Right renal cortex interstitium (tissue), 3 donors: ENCODE measurements at regions not wholly inside any gene's neighbourhood (a gene's known extent, or its start where the extent isn't known, plus 50 kb on each side); places are given as distances from the start of the nearest gene placed in this dataset.

Experiments
- DNase-seq, 3 donors: peaks; one replicate each; pipeline ENCODE4 v3.0.0-alpha.2; 2013; ENCODE audit warnings: low read depth in 3 of 3, low spot score in 2 of 3

DNA sequence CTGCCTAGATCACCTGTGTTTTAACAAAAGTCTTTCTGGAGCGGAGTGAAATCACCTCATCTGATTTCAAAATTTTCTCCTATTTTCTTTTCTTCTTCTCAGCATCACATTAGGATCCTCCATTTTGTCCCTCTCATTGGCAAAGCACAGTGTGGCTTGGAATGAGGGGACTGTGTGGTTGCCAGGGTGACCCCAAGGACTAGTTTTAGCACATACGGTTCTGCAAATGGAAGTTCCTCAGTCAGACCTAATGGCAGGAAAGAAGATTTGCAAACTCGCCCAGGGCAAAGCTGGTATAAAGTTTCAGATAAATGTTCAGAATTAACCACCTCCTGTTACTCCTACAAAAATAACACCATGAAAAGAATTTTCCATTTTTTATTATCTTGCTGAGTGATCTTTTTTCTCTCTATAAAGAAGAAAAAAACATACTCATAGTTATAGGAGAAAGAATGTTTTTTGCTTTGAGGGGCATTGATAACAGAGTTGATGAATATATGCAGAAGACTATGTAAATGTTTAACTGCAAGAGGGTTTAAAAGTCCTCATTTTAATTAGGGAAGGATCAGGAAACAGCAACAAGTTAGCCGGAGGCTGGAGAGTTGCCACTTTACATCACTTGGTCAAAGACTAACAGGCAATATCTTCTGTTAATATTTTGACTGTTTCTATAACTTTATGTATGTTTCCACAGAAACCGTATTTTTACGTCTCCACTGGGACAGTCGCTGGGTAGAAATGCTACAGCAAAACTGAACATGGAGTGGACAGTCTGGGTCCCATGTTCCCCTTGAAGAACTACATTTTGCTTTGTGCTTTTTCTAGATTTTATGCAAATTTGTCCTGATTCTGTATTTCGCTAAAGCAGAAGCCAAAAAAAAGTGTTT, 257.8 kb downstream of the NR2F1-AS1 start:
- no peak for DNase-seq

DNA sequence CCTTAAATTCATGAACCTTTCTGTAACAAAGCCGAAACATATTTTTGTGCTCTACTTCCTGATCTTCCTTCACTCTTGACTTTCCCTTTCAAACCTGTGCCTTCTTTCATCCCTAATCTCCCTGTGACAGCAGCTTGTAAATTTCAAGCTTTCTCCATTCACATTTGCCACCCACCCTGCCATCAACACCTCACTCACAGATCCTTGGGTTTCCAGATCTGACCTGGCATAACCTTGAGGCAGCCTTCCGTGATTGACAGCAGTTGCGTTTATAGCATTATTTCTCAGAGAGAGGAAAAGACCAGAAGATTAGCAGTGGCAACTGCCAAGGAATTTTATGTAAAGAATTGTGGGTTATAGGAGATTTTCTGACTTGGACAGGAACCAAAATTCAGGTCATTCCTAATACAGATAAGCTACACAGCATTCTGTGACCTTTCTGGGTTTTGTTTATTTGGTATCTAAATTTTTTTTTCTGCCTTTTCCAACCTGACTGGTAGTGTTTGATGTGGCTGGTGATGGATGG, 260.0 kb downstream of the NR2F1-AS1 start:
- no peak for DNase-seq

DNA sequence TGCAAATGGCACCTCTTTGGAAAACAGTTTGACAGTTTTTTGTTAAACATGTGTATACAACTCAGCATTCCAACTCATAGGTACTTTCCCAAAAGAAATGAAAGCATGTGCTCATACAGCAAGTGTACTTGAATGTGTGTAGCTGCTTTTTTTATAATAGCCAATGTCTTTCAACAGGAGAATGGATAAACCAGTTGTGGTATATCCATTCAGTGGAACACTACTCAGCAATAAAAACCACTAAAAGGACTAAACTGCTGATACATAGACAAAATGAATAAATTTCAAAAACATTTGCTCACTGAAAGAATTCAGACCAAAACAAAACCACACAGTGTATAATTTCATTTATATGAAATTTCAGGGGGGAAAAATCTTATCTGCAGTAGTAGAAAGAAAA, 267.3 kb downstream of the NR2F1-AS1 start:
- DNase-seq = no peak

DNA sequence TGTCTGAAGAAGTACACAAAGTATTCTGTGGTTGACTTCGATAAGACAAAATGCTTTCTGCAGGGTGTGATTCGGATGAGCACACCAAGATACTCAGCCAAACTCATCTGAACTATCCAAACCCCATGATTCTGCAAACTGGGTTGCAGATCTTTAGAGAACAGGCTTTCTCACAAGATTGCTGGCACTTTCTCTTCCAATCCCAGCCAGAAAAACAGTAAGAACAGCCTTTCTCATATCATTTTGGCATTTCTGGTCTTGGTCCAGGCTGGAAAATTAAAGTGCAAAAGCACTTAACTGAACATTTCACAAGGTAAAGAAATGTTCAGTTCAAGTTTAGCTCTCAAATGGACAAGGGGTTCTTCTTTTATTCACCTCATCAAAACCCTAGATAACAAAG, 269.1 kb downstream of the NR2F1-AS1 start:
- no peak for DNase-seq

DNA sequence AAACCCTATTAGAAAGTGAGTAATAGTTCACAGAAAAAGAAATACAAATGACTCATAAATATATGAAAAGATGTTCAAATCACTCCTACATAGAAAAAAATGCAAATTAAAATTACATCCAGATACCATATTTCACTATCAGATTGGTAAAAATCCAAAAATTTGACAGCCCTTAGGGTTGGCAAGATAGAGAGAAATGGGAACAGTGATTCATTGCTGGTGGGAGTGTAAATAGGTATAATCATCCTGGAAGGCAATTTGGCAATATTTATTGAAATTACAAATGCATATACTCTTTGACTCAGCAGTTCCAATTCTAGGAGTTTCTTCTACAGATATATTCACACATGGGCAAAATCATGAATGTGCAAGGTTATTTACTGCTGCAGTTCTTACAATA, 273.5 kb downstream of the NR2F1-AS1 start:
- no peak for DNase-seq

DNA sequence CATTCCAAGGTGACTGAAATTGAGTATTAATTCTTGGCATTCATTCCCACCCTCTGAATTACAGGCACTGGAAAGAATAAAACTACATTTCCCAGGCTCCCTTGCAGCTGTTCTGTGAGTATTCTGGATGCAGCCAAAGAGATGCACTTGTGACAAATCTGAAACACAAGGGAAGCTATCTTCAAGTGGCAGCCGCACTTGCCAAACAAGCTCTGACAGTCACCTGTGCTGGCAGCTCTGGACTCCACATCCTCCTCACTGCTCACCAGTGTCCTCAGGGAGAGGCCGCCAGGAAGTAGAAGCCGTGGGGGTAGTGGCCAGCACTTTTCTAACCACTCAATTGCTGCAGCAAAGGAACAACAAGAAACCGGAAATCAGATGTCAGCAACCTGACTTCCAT, 275.0 kb downstream of the NR2F1-AS1 start:
- DNase-seq = no peak

DNA sequence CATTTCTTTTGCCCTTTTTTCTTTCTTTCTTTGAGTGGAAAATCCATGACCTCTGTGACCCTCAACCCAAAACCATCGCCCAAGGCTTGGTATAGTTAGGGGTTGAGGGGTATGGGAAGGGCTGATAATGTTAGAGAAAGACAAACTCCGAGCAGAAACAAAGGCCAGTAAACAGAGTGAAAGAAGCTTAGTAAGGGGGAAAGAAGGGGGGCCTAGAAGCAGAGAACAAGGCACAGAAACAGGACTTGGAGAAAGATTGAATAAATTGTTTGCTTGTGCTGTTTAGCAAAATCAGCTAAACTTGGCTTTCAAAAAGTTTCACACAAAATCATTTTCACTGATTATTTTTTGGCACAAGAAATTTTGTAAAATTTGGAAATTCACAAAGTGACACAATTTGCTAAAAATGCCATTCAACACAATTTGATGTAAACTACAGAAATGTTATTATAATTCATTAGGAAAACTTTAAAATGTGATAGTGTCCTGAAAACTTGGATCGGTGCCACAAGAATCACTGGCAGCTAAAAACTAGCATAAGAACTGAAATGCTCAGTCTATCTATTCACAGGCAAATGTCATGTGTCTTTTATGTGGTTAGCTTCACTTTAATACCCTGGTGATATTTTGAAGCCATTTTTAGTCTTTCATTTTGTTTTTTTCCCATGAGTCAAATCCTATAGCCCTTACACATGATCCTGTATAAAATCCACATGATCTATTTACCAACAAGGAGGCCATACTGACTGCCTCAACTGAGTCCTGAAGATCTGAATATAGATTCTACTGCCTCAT, 276.4 kb downstream of the NR2F1-AS1 start:
- DNase-seq = no peak

DNA sequence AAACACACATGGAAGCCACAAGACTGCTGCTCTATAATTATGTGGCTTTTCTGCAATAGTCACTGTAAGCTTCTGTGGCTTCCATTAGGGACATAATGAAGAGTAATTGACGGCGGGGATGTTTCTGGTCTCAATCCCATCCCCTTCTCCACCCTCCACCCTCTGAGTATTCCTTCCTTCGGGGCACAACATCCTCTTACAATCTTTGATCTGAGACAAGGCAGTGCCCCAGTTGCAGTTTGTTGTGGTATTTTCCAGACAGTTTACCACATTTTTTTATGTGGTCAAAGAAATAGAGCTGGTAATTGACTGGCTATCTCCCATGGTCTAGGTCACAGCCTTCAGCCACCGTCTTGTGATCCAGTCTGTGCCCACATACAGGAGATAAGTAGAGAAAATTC, 277.7 kb downstream of the NR2F1-AS1 start:
- no peak for DNase-seq

DNA sequence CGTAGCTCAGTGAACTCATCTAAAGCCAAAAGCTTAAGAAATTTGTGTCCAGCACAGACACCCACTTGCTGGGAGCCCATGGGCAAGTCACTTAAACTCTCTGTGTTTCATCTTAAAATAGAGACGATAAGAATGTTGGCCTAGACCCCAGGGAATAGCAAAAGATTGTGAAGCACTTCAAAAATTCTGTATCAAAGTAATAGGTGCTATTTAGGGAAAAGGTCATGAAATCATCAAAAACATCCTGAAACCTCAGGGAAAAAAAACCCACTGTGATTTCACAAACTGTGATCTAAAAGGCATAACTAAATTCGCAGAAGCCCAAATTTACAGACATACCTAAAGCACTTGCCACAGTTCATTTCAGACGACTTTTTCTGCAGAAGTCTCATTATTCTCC, 278.3 kb downstream of the NR2F1-AS1 start:
- no peak for DNase-seq

DNA sequence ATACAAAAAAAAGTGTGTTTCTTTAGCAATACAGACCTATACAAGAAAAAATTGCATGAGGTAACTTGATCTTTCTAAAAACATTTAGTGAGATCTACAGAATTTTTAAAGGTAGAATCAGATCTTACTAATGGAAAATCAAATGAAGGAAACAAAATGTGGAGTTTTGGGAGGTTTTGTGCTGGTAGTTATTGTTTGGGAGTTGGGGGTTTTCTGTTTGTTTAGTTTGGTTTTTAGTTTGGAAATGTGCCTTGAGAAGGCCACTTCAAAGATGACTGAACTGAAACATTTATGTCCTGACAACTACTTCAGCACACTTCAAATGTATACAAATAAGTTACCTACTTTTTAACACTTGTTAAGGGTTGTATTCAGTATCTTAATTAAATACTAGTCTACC, 280.1 kb downstream of the NR2F1-AS1 start:
- DNase-seq = no peak

DNA sequence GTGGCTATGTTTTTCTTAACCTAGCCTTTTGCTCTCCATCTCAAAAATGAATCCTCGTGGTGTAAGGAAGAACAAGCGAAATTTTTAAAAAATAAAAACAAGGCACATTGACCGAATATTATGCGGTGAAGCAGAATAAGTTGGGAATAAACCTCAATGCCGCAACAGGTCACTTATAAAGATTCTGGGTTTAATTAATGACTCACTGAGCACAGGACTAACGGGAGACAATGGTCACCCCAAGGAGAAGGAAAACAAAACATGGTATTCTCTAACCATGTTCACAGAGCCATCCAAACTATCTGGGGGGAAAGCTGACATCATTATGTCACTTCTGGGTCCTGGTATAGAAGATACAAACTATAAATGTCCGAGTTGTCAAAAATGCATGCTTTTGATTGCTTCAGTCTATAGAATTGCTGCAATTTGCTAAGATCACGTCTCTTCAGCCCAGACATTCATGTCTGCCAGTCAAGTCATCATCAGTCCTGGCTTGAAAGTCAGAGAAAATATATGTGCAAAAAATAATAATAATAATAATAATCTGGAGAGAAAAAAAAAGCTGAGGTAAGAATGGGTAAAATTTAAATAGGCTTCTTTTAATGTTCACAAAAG, 280.6 kb downstream of the NR2F1-AS1 start:
- DNase-seq = no peak

DNA sequence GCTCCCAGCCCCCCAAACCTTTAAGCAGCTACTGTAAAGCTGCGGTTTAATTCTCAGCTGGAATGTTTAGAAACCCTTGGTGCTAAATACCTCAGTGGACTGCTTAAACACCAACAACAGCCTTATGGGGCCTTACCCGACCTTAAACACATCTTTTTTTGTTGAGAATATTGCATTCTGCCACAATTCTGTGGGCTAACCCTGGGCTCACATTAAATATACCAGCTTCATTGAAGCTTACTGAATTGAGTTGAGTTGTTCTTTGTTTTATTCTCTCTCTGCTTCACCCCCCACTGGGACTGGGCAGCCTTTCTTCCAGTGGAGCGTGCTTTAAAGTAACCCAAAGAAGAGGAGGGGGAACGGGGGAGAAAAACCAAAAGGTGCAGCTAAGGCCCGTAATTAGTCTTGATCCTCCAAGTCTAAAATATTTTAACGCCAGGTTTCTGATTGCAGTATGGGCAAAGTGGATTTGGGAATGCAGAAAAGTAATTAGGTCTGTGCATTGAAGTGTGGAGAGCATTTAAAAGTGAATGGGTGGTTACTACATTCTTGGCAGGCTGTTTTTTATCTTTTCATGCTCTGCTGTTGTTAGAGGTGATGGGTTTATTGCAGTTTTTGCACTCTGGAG, 281.2 kb downstream of the NR2F1-AS1 start:
- peak; percentile 56 to 60 (median 59) for DNase-seq

DNA sequence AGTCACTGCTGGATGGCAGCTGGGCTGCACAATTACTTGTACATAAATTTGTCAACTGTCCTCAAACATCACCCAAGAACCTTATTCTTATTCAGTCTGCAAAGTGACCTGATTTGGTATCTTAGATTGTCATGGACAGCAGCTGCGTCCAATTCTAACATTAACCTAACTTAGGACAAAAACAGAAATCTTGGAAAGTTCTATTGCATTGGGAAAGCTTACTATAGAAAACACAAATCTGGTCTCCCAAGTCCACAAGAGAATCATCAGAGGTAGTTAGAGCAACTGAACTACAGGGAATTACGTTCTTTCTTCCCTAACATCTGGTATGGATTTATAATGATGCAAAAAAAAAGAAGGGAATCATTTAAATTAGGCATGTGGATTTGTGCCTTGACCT, 283.9 kb downstream of the NR2F1-AS1 start:
- no peak for DNase-seq

DNA sequence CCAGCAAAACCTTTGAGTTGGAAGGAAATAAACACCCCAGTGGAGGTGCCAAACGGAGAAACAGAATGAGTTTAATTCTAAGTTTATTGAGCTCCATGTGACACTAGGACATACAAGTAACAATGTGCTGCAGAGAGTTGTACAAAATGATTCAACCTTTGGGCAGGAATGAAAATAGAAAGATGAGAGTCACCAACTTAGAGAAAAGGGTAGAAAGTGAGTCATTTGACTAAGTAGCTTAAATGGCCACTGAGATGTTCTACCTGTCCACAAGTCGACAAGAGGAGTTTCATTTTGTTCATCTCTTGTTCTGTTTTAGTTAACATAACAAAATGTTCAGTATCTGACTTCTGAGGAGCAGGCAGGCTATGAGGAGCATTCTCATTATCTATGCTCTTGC, 284.7 kb downstream of the NR2F1-AS1 start:
- no peak for DNase-seq

DNA sequence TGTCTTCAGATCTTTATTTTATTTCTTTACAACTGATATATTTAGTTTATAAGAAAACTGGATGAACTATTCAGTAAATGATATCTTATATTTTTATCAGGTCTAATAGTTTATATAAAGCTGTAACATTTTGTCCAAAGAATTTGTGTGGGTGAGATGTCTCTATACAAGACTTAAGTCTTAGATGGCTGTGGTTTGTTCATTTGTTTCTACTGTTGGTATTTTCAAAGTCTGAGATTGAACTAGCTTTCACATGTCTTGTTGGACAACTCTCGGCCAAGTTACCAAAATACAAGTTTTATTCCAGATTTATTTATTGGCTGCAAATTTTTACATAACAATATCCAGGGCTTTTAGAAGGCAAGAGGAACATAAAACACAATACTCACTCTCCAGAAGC, 286.0 kb downstream of the NR2F1-AS1 start:
- no peak for DNase-seq

DNA sequence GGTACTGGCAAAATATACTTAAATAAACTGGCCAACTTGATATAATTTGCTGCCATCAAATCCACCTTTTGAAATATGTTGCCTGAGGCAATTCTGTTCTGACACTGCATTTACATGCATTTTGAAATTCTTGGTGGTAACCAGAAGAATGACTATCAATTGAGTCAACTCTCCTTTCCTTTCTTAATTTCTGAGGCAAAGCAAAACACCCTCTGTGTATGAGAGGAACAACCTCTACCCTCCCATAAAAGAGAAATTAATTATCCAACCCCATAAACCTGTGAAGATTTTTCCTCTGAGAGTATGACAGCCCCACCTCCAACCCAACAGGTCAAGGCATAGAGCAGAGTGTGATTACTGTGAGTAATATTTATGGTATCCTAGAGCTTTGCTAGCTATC, 286.8 kb downstream of the NR2F1-AS1 start:
- DNase-seq = no peak

DNA sequence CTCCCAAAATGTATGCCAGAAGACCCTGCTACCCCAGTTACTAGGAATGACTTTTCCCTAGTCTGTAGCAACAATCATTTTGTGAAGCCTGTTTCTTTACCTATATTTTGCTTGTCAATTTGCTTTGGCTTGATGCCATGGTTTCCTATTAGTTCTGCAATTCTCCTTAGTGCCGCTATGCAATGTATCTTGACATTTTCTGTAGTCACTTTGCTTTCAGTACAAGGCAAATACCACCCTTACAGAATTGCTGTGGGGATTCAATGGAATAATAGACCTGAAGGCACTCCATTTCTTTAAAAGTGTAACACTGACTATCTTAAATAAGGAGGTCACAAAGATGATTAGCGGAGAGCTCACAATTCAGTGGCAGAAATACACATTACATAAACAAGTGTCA, 291.1 kb downstream of the NR2F1-AS1 start:
- no peak for DNase-seq

DNA sequence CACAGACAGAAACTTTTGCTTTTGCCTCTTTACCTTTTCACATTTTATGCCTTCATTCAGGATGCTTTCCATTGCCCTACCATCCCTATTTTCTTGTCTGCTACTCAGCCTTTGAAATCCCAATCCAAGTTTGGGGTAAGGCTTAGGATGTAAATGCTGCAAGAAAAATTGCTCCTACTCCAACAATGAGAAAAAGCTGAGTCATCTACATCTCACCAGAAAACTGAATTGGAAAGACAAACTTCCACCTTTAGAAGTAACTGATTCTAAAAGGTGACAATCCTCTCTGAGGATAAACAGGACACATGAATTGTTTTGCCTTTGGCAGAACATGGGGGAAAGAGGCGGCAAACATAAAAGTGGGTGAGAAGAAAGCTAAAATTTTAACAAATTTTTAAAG, 295.6 kb downstream of the NR2F1-AS1 start:
- DNase-seq = no peak

DNA sequence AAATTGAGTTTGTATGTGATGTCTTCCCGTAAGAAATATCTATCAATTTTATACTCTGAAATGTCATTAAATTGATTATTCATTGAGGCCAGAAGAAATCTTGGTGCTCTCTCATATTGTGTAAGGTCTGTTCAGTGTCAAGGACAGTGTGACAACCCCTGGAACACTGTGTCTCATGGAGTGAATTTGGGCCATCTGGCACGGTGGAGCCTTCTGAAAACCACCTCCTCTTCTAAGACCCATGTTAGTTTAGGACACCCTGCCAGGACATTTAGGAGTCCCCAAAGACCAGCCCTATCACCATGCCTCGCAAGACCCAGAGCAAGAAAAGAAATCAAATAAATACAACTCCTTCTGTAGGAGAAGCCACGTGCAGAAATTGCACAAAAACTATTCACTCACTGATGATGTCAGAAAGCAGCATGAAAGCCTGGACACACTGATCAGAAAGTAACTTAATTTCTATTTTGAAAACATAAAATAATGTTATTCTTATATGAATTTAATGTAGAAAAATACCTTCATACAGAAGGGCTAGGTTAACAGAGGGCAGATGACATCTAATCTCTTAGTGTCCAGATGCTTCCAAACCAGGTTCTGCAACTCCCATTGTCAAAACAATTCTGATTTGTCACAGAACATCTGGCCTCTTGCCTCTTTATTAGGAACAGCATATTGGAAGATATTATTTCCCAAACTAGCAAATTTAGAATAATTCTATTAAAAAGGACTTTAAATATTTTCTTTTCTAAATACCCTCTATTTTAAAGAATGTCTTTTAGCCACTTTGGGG, 298.8 kb downstream of the NR2F1-AS1 start:
- no peak for DNase-seq

DNA sequence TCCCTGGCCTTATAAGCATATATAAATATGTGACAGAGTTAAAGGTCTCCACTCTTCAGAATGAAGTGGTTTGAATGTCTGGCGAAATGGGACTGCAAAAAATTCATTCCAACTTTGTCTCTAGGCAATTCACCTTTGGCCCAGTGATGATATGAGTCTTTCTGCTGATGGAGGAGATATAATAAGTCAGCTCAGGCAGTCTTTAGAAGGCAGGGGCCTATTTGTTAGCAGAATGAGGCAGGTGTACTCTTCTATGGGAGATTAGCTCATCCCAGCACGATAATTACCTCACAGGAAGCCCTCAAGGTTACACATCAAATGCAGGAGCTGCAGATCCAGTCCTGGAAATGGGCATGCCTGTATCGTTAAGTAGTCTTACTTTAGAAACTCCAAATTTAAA, 300.5 kb downstream of the NR2F1-AS1 start:
- no peak for DNase-seq
